Glutamatergic neuron (in vitro differentiated cells): ENCODE measurements at regions not wholly inside any gene's neighbourhood (a gene's known extent, or its start where the extent isn't known, plus 50 kb on each side); places are given as distances from the start of the nearest gene placed in this dataset.
A peak's percentile ranks its signal among the peaks of the same experiment; 100 is the strongest.

Experiments
- DNase-seq: peaks from one replicate; pipeline ENCODE4 v3.0.0; 2022
- H3K27ac Mint-ChIP-seq: one replicate; pipeline ENCODE4 v1.8.0; 2020; ENCODE audit warnings: mild to moderate bottlenecking, mixed read lengths, inconsistent platforms; ENCODE audit not compliant: unreplicated experiment
- H3K27me3 Mint-ChIP-seq: one replicate; pipeline ENCODE4 v1.8.0; 2020; ENCODE audit warnings: mild to moderate bottlenecking, moderate library complexity, mixed read lengths, inconsistent platforms; ENCODE audit not compliant: unreplicated experiment
- H3K36me3 Mint-ChIP-seq: one replicate; pipeline ENCODE4 v1.8.0; 2020; ENCODE audit warnings: mild to moderate bottlenecking, mixed read lengths, inconsistent platforms; ENCODE audit not compliant: unreplicated experiment
- H3K4me1 Mint-ChIP-seq: one replicate; pipeline ENCODE4 v1.8.0; 2020; ENCODE audit warnings: mild to moderate bottlenecking, low read depth, mixed read lengths, inconsistent platforms; ENCODE audit not compliant: unreplicated experiment
- H3K4me3 Mint-ChIP-seq: one replicate; pipeline ENCODE4 v1.8.0; 2020; ENCODE audit warnings: mild to moderate bottlenecking, mixed read lengths, inconsistent platforms; ENCODE audit not compliant: unreplicated experiment
- H3K9me3 Mint-ChIP-seq: one replicate; pipeline ENCODE4 v1.8.0; 2020; ENCODE audit warnings: mild to moderate bottlenecking, moderate library complexity, mixed read lengths, inconsistent platforms; ENCODE audit not compliant: unreplicated experiment
- TF ChIP-seq, protein P1 (sequence below): fragments of 200-600 bp; sonication (generic); IDR thresholded peaks from one replicate; pipeline ENCODE4 v1.5.0; 2021; ENCODE audit not compliant: partially characterized antibody, unreplicated experiment

DNA sequence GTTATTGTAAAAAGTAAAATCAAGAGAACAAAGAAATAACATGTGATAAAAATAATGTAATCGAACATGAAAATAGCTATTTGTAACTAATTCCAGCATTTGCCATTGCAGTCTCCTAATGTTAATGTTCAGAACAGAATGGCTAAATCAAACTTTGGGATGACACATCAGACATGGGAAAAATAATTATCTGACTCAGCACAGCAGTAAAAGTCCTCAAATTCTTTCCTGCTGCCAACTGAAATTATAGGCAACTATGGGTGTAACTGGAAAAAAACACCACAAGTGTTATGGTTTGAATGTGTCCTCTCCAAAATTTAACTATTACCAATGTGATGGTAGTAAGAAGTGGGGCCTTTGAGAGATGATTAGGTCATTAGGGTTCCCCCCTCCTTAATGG, 446.7 kb downstream of the C3orf38 start:
- Mint-ChIP-seq H3K27ac (no peak overlapping the region), H3K36me3 (no peaks in the 10 kb centered on the region), H3K9me3 (peaks cover 5% of the 10 kb centered on the region), H3K27me3 (no peaks in the 10 kb centered on the region), H3K4me3 (no peak overlapping the region), H3K4me1 (peaks cover 2% of the 10 kb centered on the region)
- DNase-seq = no peak
- TF ChIP-seq, protein P1, sequence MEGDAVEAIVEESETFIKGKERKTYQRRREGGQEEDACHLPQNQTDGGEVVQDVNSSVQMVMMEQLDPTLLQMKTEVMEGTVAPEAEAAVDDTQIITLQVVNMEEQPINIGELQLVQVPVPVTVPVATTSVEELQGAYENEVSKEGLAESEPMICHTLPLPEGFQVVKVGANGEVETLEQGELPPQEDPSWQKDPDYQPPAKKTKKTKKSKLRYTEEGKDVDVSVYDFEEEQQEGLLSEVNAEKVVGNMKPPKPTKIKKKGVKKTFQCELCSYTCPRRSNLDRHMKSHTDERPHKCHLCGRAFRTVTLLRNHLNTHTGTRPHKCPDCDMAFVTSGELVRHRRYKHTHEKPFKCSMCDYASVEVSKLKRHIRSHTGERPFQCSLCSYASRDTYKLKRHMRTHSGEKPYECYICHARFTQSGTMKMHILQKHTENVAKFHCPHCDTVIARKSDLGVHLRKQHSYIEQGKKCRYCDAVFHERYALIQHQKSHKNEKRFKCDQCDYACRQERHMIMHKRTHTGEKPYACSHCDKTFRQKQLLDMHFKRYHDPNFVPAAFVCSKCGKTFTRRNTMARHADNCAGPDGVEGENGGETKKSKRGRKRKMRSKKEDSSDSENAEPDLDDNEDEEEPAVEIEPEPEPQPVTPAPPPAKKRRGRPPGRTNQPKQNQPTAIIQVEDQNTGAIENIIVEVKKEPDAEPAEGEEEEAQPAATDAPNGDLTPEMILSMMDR = no peak

DNA sequence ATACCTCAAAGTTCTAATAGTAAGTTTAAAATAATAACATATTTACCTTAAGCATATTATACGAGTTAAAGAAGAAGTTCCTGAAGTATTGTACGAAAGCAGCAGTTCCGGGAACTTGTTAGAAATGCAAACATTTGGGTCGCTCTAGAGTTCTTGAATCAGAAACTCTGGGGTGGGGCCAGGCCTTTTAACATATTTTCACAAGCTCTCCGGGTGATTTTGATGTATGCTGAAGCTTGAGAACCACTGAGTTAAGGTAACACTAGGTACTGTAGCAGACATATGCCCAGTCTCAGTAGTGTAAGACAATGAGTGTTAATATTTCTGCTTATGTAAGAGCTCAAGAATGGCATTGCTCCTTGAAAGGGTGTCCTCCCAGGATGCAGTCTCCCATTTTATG, 461.1 kb downstream of the C3orf38 start:
- peaks cover 7% of the 10 kb centered on the region for H3K4me1 Mint-ChIP-seq
- no peaks in the 10 kb centered on the region for H3K27me3 Mint-ChIP-seq
- no peak overlapping the region for H3K27ac Mint-ChIP-seq
- H3K36me3 Mint-ChIP-seq = no peaks in the 10 kb centered on the region
- TF ChIP-seq, protein P1 = no peak
- H3K4me3 Mint-ChIP-seq = no peak overlapping the region
- DNase-seq = no peak
- H3K9me3 Mint-ChIP-seq = no peaks in the 10 kb centered on the region

GRCh38 chr3:88611826-88612326, 462.1 kb downstream of the C3orf38 start:
- Mint-ChIP-seq H3K9me3 (no peaks in the 10 kb centered on the region), H3K36me3 (no peaks in the 10 kb centered on the region), H3K27ac (no peak overlapping the region), H3K4me3 (no peak overlapping the region), H3K27me3 (no peaks in the 10 kb centered on the region), H3K4me1 (peaks cover 15% of the 10 kb centered on the region)
- no peak for DNase-seq
- TF ChIP-seq, protein P1 = no peak

- peak overlapping the region; percentile 41 for H3K4me3 Mint-ChIP-seq
- H3K36me3 Mint-ChIP-seq = no peaks in the 10 kb centered on the region
- peaks cover 2% of the 10 kb centered on the region for H3K9me3 Mint-ChIP-seq
These were observed 466.7 kb downstream of the C3orf38 start for GRCh38 chr3:88616413-88616812.

DNA sequence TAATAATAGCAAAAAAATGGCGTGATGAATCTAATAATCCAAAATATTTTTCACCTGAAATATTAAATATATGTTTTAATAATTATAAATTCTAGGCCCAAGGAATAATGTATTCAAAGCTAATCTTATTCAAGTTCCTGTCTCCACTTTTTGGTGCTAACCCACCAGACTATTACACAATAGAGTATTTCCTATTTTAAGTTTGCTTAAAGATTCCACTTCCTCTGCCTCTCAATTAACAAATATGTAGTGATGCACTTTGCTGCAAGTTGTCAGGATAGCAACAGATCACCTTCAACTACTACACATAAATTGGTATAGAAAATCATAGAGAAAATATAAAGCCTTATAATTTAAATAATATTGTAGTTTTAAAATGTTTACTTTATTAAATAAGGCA, 467.5 kb downstream of the C3orf38 start:
- Mint-ChIP-seq H3K4me1 (peaks cover 31% of the 10 kb centered on the region), H3K27me3 (no peaks in the 10 kb centered on the region), H3K27ac (peak overlapping the region; percentile 98), H3K36me3 (no peaks in the 10 kb centered on the region), H3K9me3 (peaks cover 2% of the 10 kb centered on the region), H3K4me3 (peak overlapping the region; percentile 16)
- no peak for DNase-seq
- TF ChIP-seq, protein P1 = no peak

More at GRCh38 chr3:88616413-88616812, 466.7 kb downstream of the C3orf38 start:
- peak overlapping the region; percentile 98 for H3K27ac Mint-ChIP-seq
- H3K27me3 Mint-ChIP-seq = no peaks in the 10 kb centered on the region
- DNase-seq = no peak
- peaks cover 31% of the 10 kb centered on the region for H3K4me1 Mint-ChIP-seq
- TF ChIP-seq, protein P1 = no peak
